SK-N-SH treated with all-trans-retinoic acid at 6 μM for 48 hours (cell line): ENCODE measurements at regions not wholly inside any gene's neighbourhood (a gene's known extent, or its start where the extent isn't known, plus 50 kb on each side); places are given as distances from the start of the nearest gene placed in this dataset.
A peak's percentile ranks its signal among the peaks of the same experiment; 100 is the strongest.

Experiments used
- ATAC-seq: fragments of 200-7000 bp; cut with Tn5 transposase; 3 replicates; pipeline ENCODE4 v1.9.1; 2020; ENCODE audit warnings: mild to moderate bottlenecking, moderate library complexity
- ARNTL ChIP-seq: fragments of 450-650 bp; formaldehyde crosslinking; IDR thresholded peaks from 2 replicates; pipeline ENCODE4 v1.5.0; 2020; ENCODE audit warnings: low read depth, mild to moderate bottlenecking, moderate library complexity, borderline replicate concordance
- BACH2 ChIP-seq: fragments of 250-450 bp; sonication (Bioruptor Pico); IDR thresholded peaks from 2 replicates; pipeline ENCODE4 v1.9.0; 2021; ENCODE audit warnings: mild to moderate bottlenecking, borderline replicate concordance
- CSDC2 ChIP-seq: fragments of 250-450 bp; sonication (Bioruptor Pico); IDR thresholded peaks from 2 replicates; pipeline ENCODE4 v1.5.0; 2020; ENCODE audit warnings: mild to moderate bottlenecking, moderate library complexity
- ESRRG ChIP-seq: fragments of 250-450 bp; sonication (Bioruptor Pico); IDR thresholded peaks from 2 replicates; pipeline ENCODE4 v1.6.1; 2021; ENCODE audit warnings: mild to moderate bottlenecking
- GLIS3 ChIP-seq: fragments of 250-450 bp; sonication (Bioruptor Pico); IDR thresholded peaks from 2 replicates; pipeline ENCODE4 v1.5.0; 2020; ENCODE audit warnings: mild to moderate bottlenecking, moderate library complexity
- ISL1 ChIP-seq: fragments of 250-450 bp; sonication (Bioruptor Pico); IDR thresholded peaks from 2 replicates; pipeline ENCODE4 v2.1.2; 2022; ENCODE audit warnings: mild to moderate bottlenecking, moderate library complexity
- OSR1 ChIP-seq: fragments of 250-450 bp; sonication (Bioruptor Pico); IDR thresholded peaks from 2 replicates; pipeline ENCODE4 v1.8.0; 2022; ENCODE audit warnings: moderate library complexity, mild to moderate bottlenecking, inconsistent platforms
- PATZ1 ChIP-seq: fragments of 250-450 bp; sonication (Bioruptor Pico); IDR thresholded peaks from 2 replicates; pipeline ENCODE4 v1.8.0; 2020; ENCODE audit warnings: mild to moderate bottlenecking, moderate library complexity, borderline replicate concordance
- POU6F1 ChIP-seq: fragments of 250-450 bp; sonication (Bioruptor Pico); IDR thresholded peaks from 2 replicates; pipeline ENCODE4 v1.8.0; 2021; ENCODE audit warnings: low read depth, mild to moderate bottlenecking, moderate library complexity, borderline replicate concordance
- PPARA ChIP-seq: fragments of 250-450 bp; sonication (Bioruptor Pico); IDR thresholded peaks from 2 replicates; pipeline ENCODE4 v1.5.0; 2020; ENCODE audit warnings: mild to moderate bottlenecking, borderline replicate concordance
- TCF4 ChIP-seq: fragments of 250-450 bp; sonication (Bioruptor Pico); IDR thresholded peaks from 2 replicates; pipeline ENCODE4 v1.8.0; 2021; ENCODE audit warnings: mild to moderate bottlenecking, moderate library complexity, borderline replicate concordance
- TOX ChIP-seq: fragments of 250-450 bp; sonication (Bioruptor Pico); IDR thresholded peaks from 2 replicates; pipeline ENCODE4 v1.8.0; 2021; ENCODE audit warnings: mild to moderate bottlenecking, moderate library complexity, borderline replicate concordance
- TSHZ2 ChIP-seq: fragments of 250-450 bp; sonication (Bioruptor Pico); IDR thresholded peaks from 2 replicates; pipeline ENCODE4 v1.5.0; 2020; ENCODE audit warnings: mild to moderate bottlenecking, moderate library complexity
- ZC3H10 ChIP-seq: fragments of 250-450 bp; sonication (Bioruptor Pico); IDR thresholded peaks from 2 replicates; pipeline ENCODE4 v1.5.1; 2021; ENCODE audit warnings: mild to moderate bottlenecking, moderate library complexity
- ZFP3 ChIP-seq: fragments of 250-450 bp; sonication (Bioruptor Pico); IDR thresholded peaks from 2 replicates; pipeline ENCODE4 v1.5.0; 2020; ENCODE audit warnings: mild to moderate bottlenecking, moderate library complexity
- ZFP30 ChIP-seq: fragments of 450-650 bp; formaldehyde crosslinking; IDR thresholded peaks from 2 replicates; pipeline ENCODE4 v1.5.0; 2022; ENCODE audit warnings: mild to moderate bottlenecking, moderate library complexity
- ZNF565 ChIP-seq: fragments of 450-650 bp; formaldehyde crosslinking; conservative IDR thresholded peaks from 2 replicates; pipeline ENCODE4 v1.5.0; 2020; ENCODE audit warnings: low read depth, mild to moderate bottlenecking, moderate library complexity
- ZNF70 ChIP-seq: fragments of 450-650 bp; formaldehyde crosslinking; IDR thresholded peaks from 2 replicates; pipeline ENCODE4 v1.5.0; 2020; ENCODE audit warnings: mild to moderate bottlenecking, moderate library complexity

GRCh38 chr6:68007717-68008116 lies 627.4 kb upstream of the ADGRB3 start:
- TF ChIP-seq PPARA: no peak
- TF ChIP-seq ZFP3 (CRISPR knock-in tag): no peak
- TF ChIP-seq TSHZ2 (CRISPR knock-in tag): no peak
- TF ChIP-seq ESRRG (CRISPR knock-in tag): no peak
- no peak for TF ChIP-seq ISL1 (CRISPR knock-in tag)
- TF ChIP-seq BACH2 (CRISPR knock-in tag): no peak
- TF ChIP-seq CSDC2 (CRISPR knock-in tag): no peak
- TF ChIP-seq TOX (CRISPR knock-in tag): no peak
- no peak for TF ChIP-seq OSR1
- no peak for TF ChIP-seq ZNF565 (CRISPR knock-in tag)
- TF ChIP-seq TCF4 (CRISPR knock-in tag): no peak; the same call in 1 of the 2 replicates
- no peak for TF ChIP-seq ZNF70 (CRISPR knock-in tag)
- TF ChIP-seq ARNTL (CRISPR knock-in tag): no peak
- TF ChIP-seq POU6F1: no peak
- no peak for TF ChIP-seq GLIS3 (CRISPR knock-in tag)
- ATAC-seq: no peak

- no peak for ATAC-seq
- TF ChIP-seq ISL1 (CRISPR knock-in tag): peak; percentile 62
- TF ChIP-seq ZNF565 (CRISPR knock-in tag): no peak
- no peak for TF ChIP-seq PATZ1 (CRISPR knock-in tag)
- no peak for TF ChIP-seq ZFP3 (CRISPR knock-in tag)
Measured at GRCh38 chr6:67986694-67987232, 648.3 kb upstream of the ADGRB3 start.

GRCh38 chr6:67976486-67976885 lies 658.6 kb upstream of the ADGRB3 start:
- ATAC-seq: no peak
- no peak for TF ChIP-seq TCF4 (CRISPR knock-in tag)
- TF ChIP-seq ESRRG (CRISPR knock-in tag): no peak
- TF ChIP-seq ZFP30 (CRISPR knock-in tag): no peak
- TF ChIP-seq PATZ1 (CRISPR knock-in tag): no peak
- no peak for TF ChIP-seq ZNF70 (CRISPR knock-in tag)
- no peak for TF ChIP-seq ZNF565 (CRISPR knock-in tag)
- TF ChIP-seq ZFP3 (CRISPR knock-in tag): no peak
- TF ChIP-seq GLIS3 (CRISPR knock-in tag): no peak
- no peak for TF ChIP-seq PPARA
- no peak for TF ChIP-seq ZC3H10 (CRISPR knock-in tag)
- no peak for TF ChIP-seq POU6F1
- no peak for TF ChIP-seq OSR1
